GM21423 (cell line): ENCODE measurements at regions not wholly inside any gene's neighbourhood (a gene's known extent, or its start where the extent isn't known, plus 50 kb on each side); places are given as distances from the start of the nearest gene placed in this dataset.

Experiments used
- ATAC-seq: cut with Tn5 transposase; IDR thresholded peaks from one replicate; pipeline ENCODE4 v1.9.1; 2021; ENCODE audit warnings: mild to moderate bottlenecking, moderate library complexity; ENCODE audit not compliant: unreplicated experiment

- no peak for ATAC-seq
Observed at GRCh38 chr3:84835366-84835765, 123.4 kb upstream of the CADM2 start.

DNA sequence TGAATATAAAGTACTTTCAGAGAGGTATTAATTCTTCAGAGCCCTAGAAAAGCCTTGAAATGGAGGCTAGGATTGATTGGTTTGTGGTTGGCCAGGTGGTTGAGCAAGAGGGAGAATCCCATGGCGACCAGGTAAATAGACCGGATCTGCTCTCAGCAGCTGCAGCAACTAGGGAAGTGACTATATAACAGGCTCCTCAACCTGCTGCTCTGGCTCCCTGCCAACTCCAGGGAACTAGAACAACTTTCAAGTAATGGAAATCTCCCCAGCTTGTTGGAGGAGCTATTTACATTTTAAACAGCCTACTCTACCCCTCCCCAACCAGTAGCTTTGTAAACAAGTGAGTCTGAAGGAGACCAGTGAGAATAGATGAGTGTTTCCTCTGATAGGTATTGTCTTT, 121.8 kb upstream of the CADM2 start:
- ATAC-seq, result no peak

- ATAC-seq, result no peak
Observed at GRCh38 chr3:84877092-84877491, 81.7 kb upstream of the CADM2 start.

DNA sequence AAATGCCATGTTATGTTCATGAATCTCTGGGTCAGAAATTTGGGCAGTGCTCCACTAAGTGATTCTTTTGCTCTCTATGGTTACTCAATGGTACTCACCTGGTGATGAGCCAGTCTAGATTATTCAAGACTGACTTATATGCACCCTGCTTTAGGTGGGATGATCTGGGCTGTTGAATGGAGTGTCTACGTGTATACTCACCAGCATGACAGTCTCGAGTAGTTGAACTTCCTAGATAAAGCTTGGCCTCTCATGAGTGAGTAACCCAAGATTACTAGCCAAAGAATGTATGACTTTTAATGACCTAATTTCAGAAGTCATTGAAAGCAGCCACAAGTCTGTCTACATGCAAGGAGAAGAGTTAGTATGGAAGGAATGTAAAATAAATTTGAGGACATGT, 77.5 kb upstream of the CADM2 start:
- ATAC-seq, result no peak

- ATAC-seq, result no peak
Observed at GRCh38 chr3:84885199-84885882, 73.4 kb upstream of the CADM2 start.

GRCh38 chr3:84891851-84892250, 66.9 kb upstream of the CADM2 start:
- ATAC-seq, result no peak

DNA sequence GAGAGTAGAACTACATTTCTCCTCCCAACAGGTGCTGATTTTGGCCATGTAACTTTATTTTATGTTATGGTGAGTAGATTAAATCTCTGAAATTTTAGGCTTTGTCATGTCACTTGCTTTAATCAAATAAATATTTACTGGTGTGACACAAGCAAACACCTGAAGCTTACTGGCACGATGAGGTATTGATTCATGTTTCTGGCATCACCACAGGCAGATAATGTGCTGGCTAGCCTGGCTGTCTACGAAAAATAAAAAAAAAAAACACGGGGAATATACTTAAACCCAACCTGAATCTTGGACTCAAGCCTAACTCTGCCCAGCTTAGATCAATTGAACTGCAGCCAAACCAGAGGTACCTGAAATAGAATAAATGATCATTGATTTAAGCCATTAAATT, 65.6 kb upstream of the CADM2 start:
- ATAC-seq, result no peak

DNA sequence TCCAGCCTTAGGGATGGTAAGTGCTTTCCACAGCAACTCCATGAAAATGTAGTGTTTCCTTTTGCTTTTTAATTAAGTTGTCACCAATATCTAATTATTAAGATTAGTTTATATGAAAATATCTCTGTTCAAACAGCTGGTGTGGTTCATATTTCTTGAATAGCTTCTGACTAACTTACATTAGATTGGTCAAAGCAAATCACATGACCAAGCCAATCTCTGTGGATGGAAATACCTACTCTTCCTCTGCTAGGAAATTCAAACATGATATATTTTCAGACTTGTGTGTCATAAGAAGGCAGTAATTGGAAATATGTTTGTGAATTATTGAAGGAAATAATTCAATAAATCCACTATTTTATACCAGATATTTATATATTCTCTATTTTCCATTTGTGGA, 54.6 kb upstream of the CADM2 start:
- ATAC-seq, result no peak

GRCh38 chr3:84904816-84905555, 53.8 kb upstream of the CADM2 start:
- ATAC-seq, result no peak

GRCh38 chr3:84905556-84905920, 53.3 kb upstream of the CADM2 start:
- ATAC-seq, result no peak

DNA sequence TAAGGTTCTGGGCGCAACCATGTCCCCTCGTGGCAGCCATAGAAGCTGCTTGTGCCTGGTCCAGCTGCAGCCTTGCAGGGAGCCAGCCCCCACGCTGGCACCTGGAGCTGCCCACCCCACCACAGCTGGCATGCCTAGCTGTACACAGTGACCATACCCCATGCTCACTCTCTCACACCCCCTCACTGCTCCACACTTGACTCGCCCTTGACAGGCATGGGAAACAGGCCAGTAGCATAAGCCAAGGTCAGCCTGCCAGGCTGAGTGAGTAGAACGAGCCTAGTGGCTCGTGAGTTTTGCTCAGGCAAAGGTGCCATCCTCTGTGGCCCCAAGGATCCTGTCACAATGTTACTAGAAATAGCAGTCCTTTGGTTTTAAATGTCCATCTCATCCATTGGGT, 52.7 kb upstream of the CADM2 start:
- no peak for ATAC-seq
